GM19240 (cell line): ENCODE measurements at regions not wholly inside any gene's neighbourhood (a gene's known extent, or its start where the extent isn't known, plus 50 kb on each side); places are given as distances from the start of the nearest gene placed in this dataset.
"Not testable (repeated sequence)": the region's sequence is repeated elsewhere in the genome, so short reads cannot be mapped to it uniquely, and the experiment has no call there.

ENCODE experiments used
- DNase-seq: peaks from one replicate; pipeline ENCODE4 v3.0.0; 2011; ENCODE audit warnings: low spot score; ENCODE audit not compliant: insufficient read length

- DNase-seq: no peak
Measured at GRCh38 chr1:172918478-172918877, 132.3 kb downstream of the TNFSF18 start.

GRCh38 chr1:172926070-172926469 lies 124.7 kb downstream of the TNFSF18 start:
- no peak for DNase-seq

DNA sequence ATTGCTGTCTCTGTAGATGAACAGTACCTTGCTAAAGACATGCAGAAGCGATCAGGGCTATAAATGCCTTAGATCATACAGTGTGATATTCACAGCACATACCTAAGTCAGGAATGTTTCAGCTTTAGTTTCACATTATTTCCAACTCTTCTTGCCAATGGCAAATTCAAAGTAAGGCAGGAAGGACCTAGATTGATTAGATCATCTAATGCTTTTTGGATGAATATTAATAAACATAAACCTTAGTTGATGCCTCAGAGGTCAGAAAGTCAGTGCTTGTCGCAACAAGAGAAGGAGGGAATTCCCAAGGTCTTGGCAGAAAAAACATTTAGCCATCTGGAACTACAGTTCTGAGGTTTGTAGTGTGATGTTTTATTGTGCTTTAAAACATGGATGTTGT lies 122.3 kb downstream of the TNFSF18 start:
- DNase-seq: no peak

GRCh38 chr1:172929006-172929405 lies 121.7 kb downstream of the TNFSF18 start:
- no peak for DNase-seq

- DNase-seq: no peak
Measured at GRCh38 chr1:172930142-172930541, 120.6 kb downstream of the TNFSF18 start.

DNA sequence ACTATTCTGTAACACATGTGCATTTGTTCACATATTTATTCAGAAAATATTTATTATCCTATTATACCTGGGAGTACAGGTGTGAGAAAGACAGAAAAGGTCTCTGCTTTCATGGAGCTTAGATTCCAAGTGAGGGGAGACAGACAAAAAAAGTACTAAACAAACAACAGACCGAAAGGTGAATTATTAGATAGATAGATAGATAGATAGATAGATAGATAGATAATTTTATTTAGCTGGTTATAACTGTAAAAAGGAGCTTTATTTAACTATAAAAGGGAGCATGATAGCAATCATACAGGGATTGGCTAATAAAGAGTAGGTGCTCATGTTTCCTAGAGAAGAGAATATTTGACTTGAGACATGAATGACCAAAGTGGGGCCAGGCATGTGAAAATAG lies 119.4 kb downstream of the TNFSF18 start:
- no peak for DNase-seq

GRCh38 chr1:172931761-172932160 lies 119.0 kb downstream of the TNFSF18 start:
- DNase-seq: no peak

GRCh38 chr1:172932981-172933380 lies 117.8 kb downstream of the TNFSF18 start:
- DNase-seq: no peak

DNA sequence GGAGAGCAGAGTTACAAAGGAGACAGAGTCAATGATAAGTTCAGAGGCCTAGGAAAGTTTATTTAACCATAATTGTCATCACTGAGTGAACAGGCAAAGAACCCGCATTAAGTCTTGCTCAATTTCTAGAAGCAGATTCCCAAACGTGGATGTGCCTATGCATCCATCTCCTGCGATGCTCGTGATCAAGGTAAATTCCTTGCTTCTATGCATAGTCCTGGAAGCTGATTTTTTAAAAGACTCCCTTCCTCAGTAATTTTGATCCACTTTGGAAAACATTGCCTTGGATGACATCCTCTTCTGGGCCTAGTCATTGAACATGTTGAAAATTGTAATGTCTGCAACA lies 116.4 kb downstream of the TNFSF18 start:
- DNase-seq: no peak

DNA sequence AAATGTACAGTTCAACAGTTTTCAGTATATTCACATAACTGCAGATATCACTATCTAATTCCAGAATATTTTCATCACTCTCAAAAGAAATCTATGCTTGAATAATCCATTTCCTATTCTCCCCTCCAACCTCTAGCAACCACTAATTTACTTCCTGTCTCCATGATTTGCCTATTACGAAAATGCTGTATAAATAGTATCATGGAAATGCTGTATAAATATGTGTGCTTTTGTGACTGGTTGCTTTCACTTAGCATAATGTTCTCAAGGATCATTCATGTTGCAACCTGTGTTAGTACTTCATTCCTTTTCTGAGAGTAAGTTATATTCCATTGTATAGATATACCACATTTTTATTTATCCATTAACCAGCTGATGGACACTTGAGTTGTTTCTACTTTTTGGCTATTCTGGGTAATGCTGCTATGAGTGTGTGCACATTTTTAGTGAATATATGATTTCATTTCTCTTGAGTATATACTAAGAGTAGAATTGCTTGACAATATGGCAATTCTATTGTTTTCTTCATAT lies 115.6 kb downstream of the TNFSF18 start:
- DNase-seq: no peak

GRCh38 chr1:172936088-172936645 lies 114.6 kb downstream of the TNFSF18 start:
- no peak for DNase-seq

- no peak for DNase-seq
Measured at GRCh38 chr1:172938681-172939080, 112.1 kb downstream of the TNFSF18 start.

DNA sequence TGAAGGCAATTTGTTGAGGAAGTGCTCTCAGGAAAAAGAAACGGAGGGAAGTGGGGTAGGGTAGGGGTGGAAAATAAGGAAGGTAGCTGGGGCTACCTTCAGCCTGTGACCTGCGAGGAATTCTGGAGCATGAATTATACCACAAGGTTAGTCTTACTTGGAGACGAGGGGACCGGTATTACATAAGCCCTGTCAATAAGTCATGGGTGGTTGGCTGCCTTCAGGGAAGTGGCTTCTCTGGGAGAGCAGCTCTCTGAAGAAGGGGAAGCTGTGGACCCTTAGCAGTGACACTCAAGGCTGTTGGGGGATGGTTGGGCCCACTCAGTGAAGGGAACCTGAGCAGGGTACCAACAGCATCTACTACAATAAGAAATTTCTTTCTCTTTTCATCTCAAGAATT lies 111.3 kb downstream of the TNFSF18 start:
- DNase-seq: no peak

DNA sequence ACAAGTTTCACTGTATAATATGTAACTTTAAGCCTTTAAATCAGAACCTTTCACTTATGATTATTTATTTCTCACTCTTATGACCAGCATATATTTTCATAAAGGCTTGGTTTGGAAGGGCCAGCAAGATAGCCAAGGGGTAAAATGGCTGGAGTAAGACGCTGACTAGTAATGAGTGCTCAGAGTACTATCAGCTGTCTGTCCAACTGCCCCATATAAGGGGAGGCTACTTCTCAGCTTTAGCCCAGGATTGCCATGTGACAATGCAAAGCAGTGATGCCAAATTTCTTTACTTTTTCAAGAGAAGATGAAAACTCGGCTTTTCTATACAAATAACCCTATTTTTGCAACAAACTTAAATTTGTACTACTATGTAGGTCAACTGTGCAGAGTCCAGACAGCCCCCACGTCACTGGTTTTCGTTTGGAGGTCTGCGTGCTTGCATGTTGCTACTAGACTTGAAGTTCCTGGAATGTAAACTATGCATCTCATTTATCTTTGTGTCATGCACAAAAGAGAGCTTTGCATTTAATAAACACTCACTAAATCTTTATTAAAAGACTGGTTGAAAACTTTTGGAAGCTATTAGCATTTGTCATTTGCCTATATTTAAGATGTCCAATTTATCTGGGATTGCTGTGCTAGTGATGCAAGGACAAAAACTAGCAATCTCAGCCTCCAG lies 110.4 kb downstream of the TNFSF18 start:
- DNase-seq: no peak

GRCh38 chr1:172941471-172941870 lies 109.3 kb downstream of the TNFSF18 start:
- no peak for DNase-seq

GRCh38 chr1:172941945-172942344 lies 108.8 kb downstream of the TNFSF18 start:
- DNase-seq: no peak

- not testable (repeated sequence) for DNase-seq
Measured at GRCh38 chr1:172943138-172943537, 107.6 kb downstream of the TNFSF18 start.

GRCh38 chr1:172944931-172945330 lies 105.8 kb downstream of the TNFSF18 start:
- no peak for DNase-seq

- DNase-seq: no peak
Measured at GRCh38 chr1:172946814-172947507, 103.8 kb downstream of the TNFSF18 start.

GRCh38 chr1:172948457-172948856 lies 102.3 kb downstream of the TNFSF18 start:
- no peak for DNase-seq

- no peak for DNase-seq
Measured at GRCh38 chr1:172949096-172949495, 101.6 kb downstream of the TNFSF18 start.

GRCh38 chr1:172950528-172950927 lies 100.2 kb downstream of the TNFSF18 start:
- DNase-seq: no peak
